ENCODE measurements at regions not wholly inside any gene's neighbourhood (a gene's known extent, or its start where the extent isn't known, plus 50 kb on each side); places are given as distances from the start of the nearest gene placed in this dataset.

DNA sequence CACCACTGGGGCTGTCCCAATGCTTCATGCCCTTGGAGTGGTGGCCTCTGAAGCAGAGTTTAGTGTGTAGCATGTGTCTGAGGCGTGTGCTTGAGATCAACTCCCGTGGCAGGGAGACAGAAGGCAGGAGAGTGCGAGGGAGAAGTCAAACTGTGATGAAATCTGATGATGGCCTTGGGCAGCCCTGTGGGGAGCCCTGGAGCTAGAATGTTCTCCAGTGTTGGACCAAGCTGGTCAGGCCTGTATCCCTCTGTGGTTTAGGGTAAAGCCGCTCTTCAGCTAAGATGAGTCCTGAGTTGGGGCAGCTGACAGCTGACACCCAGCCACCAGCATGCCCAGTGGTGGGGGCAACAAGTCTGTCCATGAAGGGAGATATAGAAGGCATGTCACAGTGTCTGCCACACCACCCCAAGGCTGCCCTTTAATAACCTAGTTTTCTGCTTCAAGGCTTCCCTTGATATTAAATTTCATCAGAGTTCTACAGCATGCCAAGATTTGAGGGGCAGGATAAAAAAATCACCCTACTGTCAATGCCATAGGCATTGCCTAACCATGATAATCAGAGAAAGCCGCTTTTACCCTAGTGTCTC lies 170.5 kb upstream of the SVIL start:
- Histone ChIP-seq H3K27me3 (ENCODE audit: insufficient read depth, low read depth) (no peaks in the 10 kb centered on the region), H3K4me2 (no peak overlapping the region), H3K4me3 (IDR thresholded peaks at IDR 0.05; ENCODE audit: insufficient read depth, low read depth, low read length) (no peak overlapping the region), H2AFZ (ENCODE audit: low read depth) (no peak overlapping the region), H3K27ac (no peak overlapping the region), H3K36me3 (ENCODE audit: insufficient read depth) (no peaks in the 10 kb centered on the region), H4K20me1 (ENCODE audit: insufficient read depth) (no peaks in the 10 kb centered on the region), H3K9ac (no peak overlapping the region), H3K4me1 (ENCODE audit: low read depth, poor library complexity, severe bottlenecking) (no peaks in the 10 kb centered on the region), H3K79me2 (ENCODE audit: insufficient read depth, low read depth) (no peaks in the 10 kb centered on the region)
- TF ChIP-seq, protein P1, sequence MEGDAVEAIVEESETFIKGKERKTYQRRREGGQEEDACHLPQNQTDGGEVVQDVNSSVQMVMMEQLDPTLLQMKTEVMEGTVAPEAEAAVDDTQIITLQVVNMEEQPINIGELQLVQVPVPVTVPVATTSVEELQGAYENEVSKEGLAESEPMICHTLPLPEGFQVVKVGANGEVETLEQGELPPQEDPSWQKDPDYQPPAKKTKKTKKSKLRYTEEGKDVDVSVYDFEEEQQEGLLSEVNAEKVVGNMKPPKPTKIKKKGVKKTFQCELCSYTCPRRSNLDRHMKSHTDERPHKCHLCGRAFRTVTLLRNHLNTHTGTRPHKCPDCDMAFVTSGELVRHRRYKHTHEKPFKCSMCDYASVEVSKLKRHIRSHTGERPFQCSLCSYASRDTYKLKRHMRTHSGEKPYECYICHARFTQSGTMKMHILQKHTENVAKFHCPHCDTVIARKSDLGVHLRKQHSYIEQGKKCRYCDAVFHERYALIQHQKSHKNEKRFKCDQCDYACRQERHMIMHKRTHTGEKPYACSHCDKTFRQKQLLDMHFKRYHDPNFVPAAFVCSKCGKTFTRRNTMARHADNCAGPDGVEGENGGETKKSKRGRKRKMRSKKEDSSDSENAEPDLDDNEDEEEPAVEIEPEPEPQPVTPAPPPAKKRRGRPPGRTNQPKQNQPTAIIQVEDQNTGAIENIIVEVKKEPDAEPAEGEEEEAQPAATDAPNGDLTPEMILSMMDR (conservative IDR thresholded peaks at IDR 0.05; ENCODE audit: low read depth, low read length): no peak

DNA sequence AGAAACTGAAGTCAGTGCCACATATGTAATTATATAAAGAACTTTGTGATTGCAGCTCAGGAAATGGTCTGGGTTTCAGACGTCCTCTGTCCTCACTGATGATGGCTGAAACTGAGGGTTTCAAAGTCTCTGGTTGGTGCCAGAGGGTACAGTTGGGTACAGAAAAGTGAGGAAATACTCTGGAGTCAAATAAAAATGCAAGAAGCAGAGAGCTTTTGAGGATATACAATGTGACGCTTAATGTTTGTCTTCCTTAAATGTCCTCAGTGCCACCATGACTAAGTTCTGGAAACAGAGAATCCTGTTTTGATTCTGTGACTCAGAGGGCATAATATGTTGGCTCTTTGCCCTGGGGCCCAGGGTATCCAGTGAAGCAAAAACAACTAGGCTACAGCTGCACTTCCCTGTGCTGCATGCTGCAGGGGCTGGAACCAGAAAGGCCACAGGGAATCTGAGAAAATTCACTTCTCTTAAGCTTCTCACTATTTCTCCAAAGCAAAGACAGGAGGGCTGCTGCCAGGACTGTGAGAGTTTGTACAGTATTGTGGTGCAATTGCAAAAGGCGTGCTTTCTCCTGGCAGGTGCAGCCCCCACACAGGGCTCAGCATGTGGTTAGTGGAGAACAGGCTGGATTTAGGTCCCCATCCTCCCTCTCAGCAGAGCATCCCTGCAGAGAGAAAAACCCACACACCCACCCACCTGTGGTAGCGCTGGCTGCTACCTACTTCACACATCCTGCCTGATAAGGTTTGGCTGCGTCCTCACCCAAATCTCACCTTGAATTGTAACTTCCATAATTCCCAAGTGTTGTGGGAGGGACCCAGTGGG lies 169.5 kb upstream of the SVIL start:
- Histone ChIP-seq H3K27ac (no peak overlapping the region), H3K4me3 (IDR thresholded peaks at IDR 0.05; ENCODE audit: insufficient read depth, low read depth, low read length) (no peak overlapping the region), H2AFZ (ENCODE audit: low read depth) (no peak overlapping the region), H3K9ac (no peak overlapping the region), H3K27me3 (ENCODE audit: insufficient read depth, low read depth) (no peaks in the 10 kb centered on the region), H3K4me2 (no peak overlapping the region), H3K36me3 (ENCODE audit: insufficient read depth) (no peaks in the 10 kb centered on the region), H3K79me2 (ENCODE audit: insufficient read depth, low read depth) (no peaks in the 10 kb centered on the region), H4K20me1 (ENCODE audit: insufficient read depth) (no peaks in the 10 kb centered on the region), H3K4me1 (ENCODE audit: low read depth, poor library complexity, severe bottlenecking) (no peaks in the 10 kb centered on the region)
- TF ChIP-seq, protein P1 (conservative IDR thresholded peaks at IDR 0.05; ENCODE audit: low read depth, low read length): no peak

DNA sequence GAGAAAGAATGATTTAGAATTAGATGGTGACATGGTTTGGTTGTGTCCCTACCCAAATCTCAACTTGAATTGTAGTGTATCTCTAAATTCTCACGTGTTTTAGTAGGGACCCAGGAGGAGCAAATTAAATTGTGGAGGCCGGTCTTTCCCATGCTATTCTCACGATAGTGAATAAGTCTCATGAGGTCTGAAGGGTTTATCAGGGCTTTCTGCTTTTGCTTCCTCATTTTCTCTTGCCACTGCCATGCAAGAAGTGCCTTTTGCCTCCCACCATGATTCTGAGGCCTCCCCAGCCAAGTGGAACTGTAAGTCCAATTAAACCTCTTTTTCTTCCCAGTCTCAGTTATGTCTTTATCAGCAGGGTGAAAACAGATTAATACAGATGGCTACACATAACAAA lies 167.4 kb upstream of the SVIL start:
- TF ChIP-seq, protein P1 (conservative IDR thresholded peaks at IDR 0.05; ENCODE audit: low read depth, low read length): no peak
- Histone ChIP-seq H3K27me3 (ENCODE audit: insufficient read depth, low read depth) (no peaks in the 10 kb centered on the region), H3K36me3 (ENCODE audit: insufficient read depth) (no peaks in the 10 kb centered on the region), H3K4me1 (ENCODE audit: low read depth, poor library complexity, severe bottlenecking) (no peaks in the 10 kb centered on the region), H4K20me1 (ENCODE audit: insufficient read depth) (no peaks in the 10 kb centered on the region), H3K4me2 (no peak overlapping the region), H3K27ac (no peak overlapping the region), H3K9ac (no peak overlapping the region), H3K79me2 (ENCODE audit: insufficient read depth, low read depth) (no peaks in the 10 kb centered on the region), H3K4me3 (IDR thresholded peaks at IDR 0.05; ENCODE audit: insufficient read depth, low read depth, low read length) (no peak overlapping the region), H2AFZ (ENCODE audit: low read depth) (no peak overlapping the region)

DNA sequence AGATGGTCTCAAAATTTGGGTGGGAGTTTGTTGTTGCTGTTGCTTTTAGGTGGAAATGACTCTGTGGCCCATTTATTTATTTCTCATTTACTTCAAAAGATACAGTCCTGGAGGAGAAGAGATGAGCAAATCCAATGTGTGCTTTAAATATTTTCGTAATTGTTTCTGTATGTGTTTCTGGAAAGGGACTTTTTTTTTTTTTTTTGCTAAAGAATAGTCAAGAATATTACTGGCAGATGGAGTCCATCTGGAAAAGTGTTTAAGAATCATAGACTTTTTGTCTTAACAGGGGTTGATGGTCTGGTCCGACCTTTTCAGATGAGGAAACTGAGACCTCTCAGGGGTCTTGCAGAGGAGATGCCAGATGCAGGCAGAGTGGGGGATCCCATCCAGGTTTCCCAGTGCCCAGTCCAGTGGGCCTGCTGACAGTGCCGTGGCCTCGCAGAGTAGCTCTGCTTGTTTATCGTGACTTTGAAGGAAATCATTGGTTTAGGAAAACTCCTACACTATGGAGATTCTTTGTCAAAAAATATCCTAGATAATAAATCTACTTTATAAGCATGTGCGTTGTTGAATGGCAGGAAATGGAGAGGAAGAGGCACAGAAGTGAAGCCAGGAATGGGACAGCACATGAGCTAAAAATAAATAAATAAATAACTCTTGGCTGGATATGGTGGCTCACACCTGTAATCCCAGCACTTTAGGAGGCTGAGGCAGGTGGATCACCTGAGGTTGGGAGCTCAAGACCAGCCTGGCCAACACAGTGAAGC lies 164.3 kb upstream of the SVIL start:
- H3K79me2 ChIP-seq (ENCODE audit: insufficient read depth, low read depth): no peaks in the 10 kb centered on the region
- H2AFZ ChIP-seq (ENCODE audit: low read depth): no peak overlapping the region
- no peak overlapping the region for H3K27ac ChIP-seq
- H3K9ac ChIP-seq: no peak overlapping the region
- H3K36me3 ChIP-seq (ENCODE audit: insufficient read depth): no peaks in the 10 kb centered on the region
- no peak overlapping the region for H3K4me2 ChIP-seq
- no peak overlapping the region for H3K4me3 ChIP-seq (IDR thresholded peaks at IDR 0.05; ENCODE audit: insufficient read depth, low read depth, low read length)
- H3K4me1 ChIP-seq (ENCODE audit: low read depth, poor library complexity, severe bottlenecking): no peaks in the 10 kb centered on the region
- no peaks in the 10 kb centered on the region for H3K27me3 ChIP-seq (ENCODE audit: insufficient read depth, low read depth)
- TF ChIP-seq, protein P1 (conservative IDR thresholded peaks at IDR 0.05; ENCODE audit: low read depth, low read length): no peak
- H4K20me1 ChIP-seq (ENCODE audit: insufficient read depth): no peaks in the 10 kb centered on the region

Measured in KMS-11 (cell line).